SK-N-SH (cell line): ENCODE measurements at regions not wholly inside any gene's neighbourhood (a gene's known extent, or its start where the extent isn't known, plus 50 kb on each side); places are given as distances from the start of the nearest gene placed in this dataset.

Source experiments
- CTCF ChIA-PET: fragments of 300-600, 350-600 bp; formaldehyde crosslinking; extraction: SDS; loops from one replicate; lab custom pipeline; 2021; lab: Yijun Ruan, JAX
- POLR2A ChIA-PET: fragments of 350-600 bp; sonication (Branson Sonifier 250); formaldehyde crosslinking; extraction: SDS; loops from one replicate; lab custom pipeline; 2020; ENCODE audit warnings: antibody characterized with exemption, inconsistent platforms; lab: Yijun Ruan, JAX
- DNase-seq: peaks from one replicate; pipeline ENCODE4 v3.0.0; 2012
- H2AFZ ChIP-seq: fragments of 200-600 bp; sonication (generic); 2 replicates; pipeline ENCODE4 v1.8.1; 2016; ENCODE audit warnings: antibody characterized with exemption, mild to moderate bottlenecking, low read depth
- H3F3A ChIP-seq: fragments of 200-600 bp; sonication (generic); replicated peaks from 2 replicates; pipeline ENCODE3; 2016; ENCODE audit warnings: antibody characterized with exemption, mild to moderate bottlenecking; ENCODE audit not compliant: insufficient read depth
- H3K27ac ChIP-seq, 2 experiments: fragments of 200-500 bp in 1 of 2; fragments of 200-600 bp in 1 of 2; sonication (Bioruptor generic) in 1 of 2; sonication (generic), shearing (Covaris generic) in 1 of 2; 2 replicates each; pipeline versions ENCODE4 v1.5.1 to v1.6.1; 2014 to 2016; ENCODE audit warnings: low read depth in 2 of 2, inconsistent platforms in 1 of 2, low read length in 1 of 2, mild to moderate bottlenecking in 1 of 2, mixed read lengths in 1 of 2
- H3K27me3 ChIP-seq: fragments of 200-600 bp; sonication (generic), shearing (Covaris generic); 2 replicates; pipeline ENCODE4 v1.6.1; 2016; ENCODE audit warnings: mixed run types; ENCODE audit not compliant: insufficient read depth
- H3K36me3 ChIP-seq, 2 experiments: fragments of 200-500 bp in 1 of 2; fragments of 200-600 bp in 1 of 2; sonication (Bioruptor generic) in 1 of 2; sonication (generic) in 1 of 2; replicated peaks in 1 of 2; 2 replicates each; pipeline versions ENCODE3 to v1.5.1; 2014 to 2016; ENCODE audit warnings: low read length in 1 of 2, mild to moderate bottlenecking in 1 of 2; ENCODE audit not compliant: insufficient read depth in 2 of 2, control insufficient read depth in 1 of 2
- H3K4me1 ChIP-seq, 2 experiments: fragments of 200-500 bp in 1 of 2; fragments of 200-600 bp in 1 of 2; sonication (Bioruptor generic) in 1 of 2; sonication (generic), shearing (Covaris generic) in 1 of 2; 2 replicates each; pipeline versions ENCODE4 v1.5.1 to v1.6.1; 2014 to 2016; ENCODE audit warnings: low read depth in 1 of 2, low read length in 1 of 2, mixed run types in 1 of 2; ENCODE audit not compliant: insufficient read depth in 2 of 2, control insufficient read depth in 1 of 2
- H3K4me2 ChIP-seq: fragments of 200-600 bp; sonication (generic), shearing (Covaris generic); 2 replicates; pipeline ENCODE4 v1.6.1; 2017; ENCODE audit warnings: mixed run types
- H3K4me3 ChIP-seq, 2 experiments: fragments of 200-500 bp in 1 of 2; fragments of 200-600 bp in 1 of 2; sonication (Bioruptor generic) in 1 of 2; sonication (generic), shearing (Covaris generic) in 1 of 2; 2 replicates each; pipeline versions ENCODE4 v1.5.1 to v1.8.1; 2014 to 2016; ENCODE audit warnings: low read depth in 2 of 2, inconsistent platforms in 1 of 2, low read length in 1 of 2, mild to moderate bottlenecking in 1 of 2, mixed read lengths in 1 of 2, moderate library complexity in 1 of 2
- H3K79me2 ChIP-seq: fragments of 200-600 bp; sonication (generic); 2 replicates; pipeline ENCODE4 v1.8.1; 2017; ENCODE audit warnings: mild to moderate bottlenecking; ENCODE audit not compliant: insufficient read depth
- H3K9ac ChIP-seq: fragments of 200-600 bp; sonication (generic); 2 replicates; pipeline ENCODE4 v1.6.1; 2017; ENCODE audit warnings: mixed run types
- H3K9me2 ChIP-seq: fragments of 200-600 bp; sonication (generic); 2 replicates; pipeline ENCODE4 v1.6.1; 2017; ENCODE audit warnings: mixed run types
- H3K9me3 ChIP-seq: fragments of 200-600 bp; sonication (generic); 2 replicates; pipeline ENCODE4 v1.6.1; 2017; ENCODE audit warnings: mixed run types, mild to moderate bottlenecking, moderate library complexity
- H4K20me1 ChIP-seq: fragments of 200-600 bp; sonication (generic); 2 replicates; pipeline ENCODE4 v1.6.1; 2017; ENCODE audit warnings: mild to moderate bottlenecking, mixed run types; ENCODE audit not compliant: insufficient read depth
- CHD2 ChIP-seq: fragments of 150-350 bp; IDR thresholded peaks from 2 replicates; pipeline ENCODE4 v1.6.1; 2018; ENCODE audit warnings: low read length; ENCODE audit not compliant: partially characterized antibody
- ELF1 ChIP-seq: IDR thresholded peaks from 2 replicates; pipeline ENCODE4 v1.4.0; 2012
- EP300 ChIP-seq, 2 experiments: IDR thresholded peaks; 2 replicates each; pipeline versions ENCODE4 v1.4.0 to v1.6.1; 2012; ENCODE audit warnings: borderline replicate concordance in 1 of 2, low read depth in 1 of 2, low read length in 1 of 2
- FOSL2 ChIP-seq: IDR thresholded peaks from 2 replicates; pipeline ENCODE4 v1.4.0; 2012; ENCODE audit warnings: low read depth, mild to moderate bottlenecking, moderate library complexity, borderline replicate concordance
- GABPA ChIP-seq: IDR thresholded peaks from 2 replicates; pipeline ENCODE4 v1.4.0; 2012; ENCODE audit warnings: low read depth, mild to moderate bottlenecking
- GATA2 ChIP-seq: sonication (generic); formaldehyde crosslinking; IDR thresholded peaks from 2 replicates; pipeline ENCODE4 v1.5.0; 2020; ENCODE audit warnings: mild to moderate bottlenecking, missing genetic modification reagents
- JUND ChIP-seq: IDR thresholded peaks from 2 replicates; pipeline ENCODE4 v1.4.0; 2012
- MXI1 ChIP-seq: IDR thresholded peaks from 2 replicates; pipeline ENCODE4 v1.6.1; 2012; ENCODE audit warnings: mild to moderate bottlenecking, low read depth, low read length, improper control_type of control experiment
- NRF1 ChIP-seq: IDR thresholded peaks from 2 replicates; pipeline ENCODE4 v1.6.1; 2012; ENCODE audit warnings: low read depth, mild to moderate bottlenecking, low read length
- RCOR1 ChIP-seq: fragments of 150-350 bp; IDR thresholded peaks from 2 replicates; pipeline ENCODE4 v1.6.1; 2017; ENCODE audit warnings: antibody characterized with exemption, low read length
- RXRA ChIP-seq: IDR thresholded peaks from 2 replicates; pipeline ENCODE4 v1.4.0; 2012; ENCODE audit warnings: low read depth, mild to moderate bottlenecking, borderline replicate concordance
- SIN3A ChIP-seq: IDR thresholded peaks from 2 replicates; pipeline ENCODE4 v1.6.1; 2012; ENCODE audit warnings: low read depth, mild to moderate bottlenecking, low read length, moderate library complexity, borderline replicate concordance
- TCF12 ChIP-seq: IDR thresholded peaks from 2 replicates; pipeline ENCODE4 v1.4.0; 2012
- YY1 ChIP-seq: IDR thresholded peaks from 2 replicates; pipeline ENCODE4 v1.4.0; 2012; ENCODE audit warnings: low read depth, mild to moderate bottlenecking
- ZBTB33 ChIP-seq: IDR thresholded peaks from 2 replicates; pipeline ENCODE4 v1.4.0; 2012; ENCODE audit warnings: low read depth, borderline replicate concordance
- TF ChIP-seq, protein P1 (sequence below): IDR thresholded peaks from 2 replicates; pipeline ENCODE4 v1.4.0; 2012; ENCODE audit warnings: low read depth, borderline replicate concordance
- TF ChIP-seq, protein P2 (sequence below): fragments of 150-350 bp; IDR thresholded peaks from 2 replicates; pipeline ENCODE4 v1.6.1; 2017; ENCODE audit warnings: antibody characterized with exemption, low read length, low read depth, borderline replicate concordance
- TF ChIP-seq, protein P3 (sequence below): IDR thresholded peaks from 2 replicates; pipeline ENCODE4 v1.4.0; 2012; ENCODE audit warnings: low read depth
- TF ChIP-seq, protein P4 (sequence below): IDR thresholded peaks from 2 replicates; pipeline ENCODE4 v1.6.1; 2012; ENCODE audit warnings: mild to moderate bottlenecking, low read depth, low read length, moderate library complexity

- no peak for TF ChIP-seq RCOR1
- no peak for TF ChIP-seq FOSL2
- TF ChIP-seq, protein P1, sequence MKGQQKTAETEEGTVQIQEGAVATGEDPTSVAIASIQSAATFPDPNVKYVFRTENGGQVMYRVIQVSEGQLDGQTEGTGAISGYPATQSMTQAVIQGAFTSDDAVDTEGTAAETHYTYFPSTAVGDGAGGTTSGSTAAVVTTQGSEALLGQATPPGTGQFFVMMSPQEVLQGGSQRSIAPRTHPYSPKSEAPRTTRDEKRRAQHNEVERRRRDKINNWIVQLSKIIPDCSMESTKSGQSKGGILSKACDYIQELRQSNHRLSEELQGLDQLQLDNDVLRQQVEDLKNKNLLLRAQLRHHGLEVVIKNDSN = no peak
- TF ChIP-seq YY1 = no peak
- TF ChIP-seq, protein P2, sequence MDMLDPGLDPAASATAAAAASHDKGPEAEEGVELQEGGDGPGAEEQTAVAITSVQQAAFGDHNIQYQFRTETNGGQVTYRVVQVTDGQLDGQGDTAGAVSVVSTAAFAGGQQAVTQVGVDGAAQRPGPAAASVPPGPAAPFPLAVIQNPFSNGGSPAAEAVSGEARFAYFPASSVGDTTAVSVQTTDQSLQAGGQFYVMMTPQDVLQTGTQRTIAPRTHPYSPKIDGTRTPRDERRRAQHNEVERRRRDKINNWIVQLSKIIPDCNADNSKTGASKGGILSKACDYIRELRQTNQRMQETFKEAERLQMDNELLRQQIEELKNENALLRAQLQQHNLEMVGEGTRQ = no peak
- no peak for TF ChIP-seq MXI1
- TF ChIP-seq ZBTB33 = no peak
- no peak for TF ChIP-seq EP300 (IDR thresholded peaks at IDR 0.05; ENCODE audit: borderline replicate concordance in 1 of 2, low read depth in 1 of 2, low read length in 1 of 2)
- TF ChIP-seq GABPA = no peak
- TF ChIP-seq TCF12 = no peak
- no peak for TF ChIP-seq ELF1
- no peak for TF ChIP-seq SIN3A
- no peak for TF ChIP-seq JUND
- no peak for TF ChIP-seq GATA2
- TF ChIP-seq, protein P3, sequence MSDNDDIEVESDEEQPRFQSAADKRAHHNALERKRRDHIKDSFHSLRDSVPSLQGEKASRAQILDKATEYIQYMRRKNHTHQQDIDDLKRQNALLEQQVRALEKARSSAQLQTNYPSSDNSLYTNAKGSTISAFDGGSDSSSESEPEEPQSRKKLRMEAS = no peak
- no peak for TF ChIP-seq NRF1
- TF ChIP-seq CHD2 = no peak
- TF ChIP-seq, protein P4, sequence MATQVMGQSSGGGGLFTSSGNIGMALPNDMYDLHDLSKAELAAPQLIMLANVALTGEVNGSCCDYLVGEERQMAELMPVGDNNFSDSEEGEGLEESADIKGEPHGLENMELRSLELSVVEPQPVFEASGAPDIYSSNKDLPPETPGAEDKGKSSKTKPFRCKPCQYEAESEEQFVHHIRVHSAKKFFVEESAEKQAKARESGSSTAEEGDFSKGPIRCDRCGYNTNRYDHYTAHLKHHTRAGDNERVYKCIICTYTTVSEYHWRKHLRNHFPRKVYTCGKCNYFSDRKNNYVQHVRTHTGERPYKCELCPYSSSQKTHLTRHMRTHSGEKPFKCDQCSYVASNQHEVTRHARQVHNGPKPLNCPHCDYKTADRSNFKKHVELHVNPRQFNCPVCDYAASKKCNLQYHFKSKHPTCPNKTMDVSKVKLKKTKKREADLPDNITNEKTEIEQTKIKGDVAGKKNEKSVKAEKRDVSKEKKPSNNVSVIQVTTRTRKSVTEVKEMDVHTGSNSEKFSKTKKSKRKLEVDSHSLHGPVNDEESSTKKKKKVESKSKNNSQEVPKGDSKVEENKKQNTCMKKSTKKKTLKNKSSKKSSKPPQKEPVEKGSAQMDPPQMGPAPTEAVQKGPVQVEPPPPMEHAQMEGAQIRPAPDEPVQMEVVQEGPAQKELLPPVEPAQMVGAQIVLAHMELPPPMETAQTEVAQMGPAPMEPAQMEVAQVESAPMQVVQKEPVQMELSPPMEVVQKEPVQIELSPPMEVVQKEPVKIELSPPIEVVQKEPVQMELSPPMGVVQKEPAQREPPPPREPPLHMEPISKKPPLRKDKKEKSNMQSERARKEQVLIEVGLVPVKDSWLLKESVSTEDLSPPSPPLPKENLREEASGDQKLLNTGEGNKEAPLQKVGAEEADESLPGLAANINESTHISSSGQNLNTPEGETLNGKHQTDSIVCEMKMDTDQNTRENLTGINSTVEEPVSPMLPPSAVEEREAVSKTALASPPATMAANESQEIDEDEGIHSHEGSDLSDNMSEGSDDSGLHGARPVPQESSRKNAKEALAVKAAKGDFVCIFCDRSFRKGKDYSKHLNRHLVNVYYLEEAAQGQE = no peak
- TF ChIP-seq RXRA = no peak
- TF ChIP-seq, all 33 proteins: peak for 0
- H3K27ac ChIP-seq = no peak overlapping the region
These were observed 2028.6 kb upstream of the CELF4 start for GRCh38 chr18:39594206-39594605.

More at GRCh38 chr18:39594206-39594605, 2028.6 kb upstream of the CELF4 start:
- Histone ChIP-seq H3K4me1 (no peaks in the 10 kb centered on the region), H3K9me2 (no peaks in the 10 kb centered on the region), H3K79me2 (no peaks in the 10 kb centered on the region), H3K36me3 (no peaks in the 10 kb centered on the region), H3K27me3 (no peaks in the 10 kb centered on the region), H3K4me2 (no peak overlapping the region), H3K9me3 (no peaks in the 10 kb centered on the region), H4K20me1 (no peaks in the 10 kb centered on the region), H2AFZ (no peak overlapping the region), H3K9ac (no peak overlapping the region), H3F3A (no peaks in the 10 kb centered on the region), H3K4me3 (no peak overlapping the region)
- ChIA-PET CTCF (no interaction called here), POLR2A (no interaction called here)
- no peak for DNase-seq
